CD4-positive, alpha-beta memory T cell (primary cell): ENCODE measurements at regions not wholly inside any gene's neighbourhood (a gene's known extent, or its start where the extent isn't known, plus 50 kb on each side); places are given as distances from the start of the nearest gene placed in this dataset.

Experiments used
- CTCF ChIA-PET: fragments of 350-600 bp; sonication (Branson Sonifier 250); formaldehyde crosslinking; loops from one replicate; lab custom pipeline; 2021; ENCODE audit warnings: inconsistent platforms; ENCODE audit not compliant: partially characterized antibody; lab: Charles Lee
- POLR2A ChIA-PET: fragments of 350-600 bp; sonication (Branson Sonifier 250); formaldehyde crosslinking; loops from one replicate; lab custom pipeline; 2021; ENCODE audit not compliant: partially characterized antibody; lab: Charles Lee
- DNase-seq, 5 donors: peaks; one replicate each; pipeline versions ENCODE4 v3.0.0 to v3.0.0-alpha.2; 2020 to 2022; ENCODE audit warnings: mixed read lengths in 1 of 5
- H3K27ac ChIP-seq: one replicate; pipeline ENCODE4 v1.7.0; 2013; ENCODE audit warnings: low read depth, low read length
- H3K27me3 ChIP-seq: 2 replicates; pipeline ENCODE4 v1.7.0; 2013; ENCODE audit warnings: mild to moderate bottlenecking, low read length, moderate library complexity; ENCODE audit not compliant: insufficient read depth
- H3K36me3 ChIP-seq: 2 replicates; pipeline ENCODE4 v1.7.0; 2013; ENCODE audit warnings: mild to moderate bottlenecking, low read length, moderate library complexity; ENCODE audit not compliant: insufficient read depth
- H3K4me1 ChIP-seq: 2 replicates; pipeline ENCODE4 v1.7.0; 2013; ENCODE audit warnings: mild to moderate bottlenecking, low read length, moderate library complexity; ENCODE audit not compliant: insufficient read depth
- H3K4me3 ChIP-seq, 2 donors: one replicate each; pipeline ENCODE4 v1.7.0; 2013; ENCODE audit warnings: low read length in 2 of 2, mild to moderate bottlenecking in 1 of 2
- H3K9me3 ChIP-seq, 2 donors: one replicate each; pipeline ENCODE4 v1.7.0; 2013; ENCODE audit warnings: low read length in 2 of 2, control low read depth in 1 of 2; ENCODE audit not compliant: control insufficient read depth in 1 of 2
- H3K27ac Mint-ChIP-seq, 7 donors: one replicate each; pipeline ENCODE4 v1.8.0; 2020 to 2021; ENCODE audit warnings: mixed read lengths in 7 of 7, mild to moderate bottlenecking in 6 of 7, inconsistent platforms in 3 of 7, moderate library complexity in 3 of 7
- H3K27me3 Mint-ChIP-seq, 2 donors: one replicate each; pipeline ENCODE4 v1.8.0; 2020 to 2021; ENCODE audit warnings: mixed read lengths in 2 of 2
- H3K36me3 Mint-ChIP-seq, 2 donors: one replicate each; pipeline ENCODE4 v1.8.0; 2020 to 2021; ENCODE audit warnings: mixed read lengths in 2 of 2, inconsistent platforms in 1 of 2, mild to moderate bottlenecking in 1 of 2
- H3K4me1 Mint-ChIP-seq, 4 donors: one replicate each; pipeline ENCODE4 v1.8.0; 2020 to 2021; ENCODE audit warnings: mixed read lengths in 4 of 4, mild to moderate bottlenecking in 1 of 4
- H3K4me3 Mint-ChIP-seq, 8 donors: one replicate each; pipeline ENCODE4 v1.8.0; 2020 to 2021; ENCODE audit warnings: mixed read lengths in 8 of 8, mild to moderate bottlenecking in 7 of 8, moderate library complexity in 6 of 8, inconsistent platforms in 3 of 8
- H3K9me3 Mint-ChIP-seq, 8 donors: one replicate each; pipeline ENCODE4 v1.8.0; 2020 to 2021; ENCODE audit warnings: mixed read lengths in 8 of 8, mild to moderate bottlenecking in 5 of 8, inconsistent platforms in 3 of 8, moderate library complexity in 1 of 8
- intact Hi-C: fragments of 100-400 bp; cut with micrococcal nuclease; formaldehyde crosslinking; loops from one replicate; pipeline ENCODE4 v1.15.1; 2023

GRCh38 chr6:113423956-113424355 is 433.2 kb upstream of the MARCKS start:
- no peaks in the 10 kb centered on the region for H3K36me3 Mint-ChIP-seq
- intact Hi-C loops: no loop called here
- no peaks in the 10 kb centered on the region for H3K4me1 Mint-ChIP-seq
- Histone ChIP-seq H3K27ac (no peak overlapping the region), H3K4me1 (no peaks in the 10 kb centered on the region), H3K9me3 (no peaks in the 10 kb centered on the region), H3K27me3 (no peaks in the 10 kb centered on the region), H3K4me3 (no peak overlapping the region), H3K36me3 (no peaks in the 10 kb centered on the region)
- POLR2A ChIA-PET: no interaction called here
- no peak overlapping the region for H3K27ac Mint-ChIP-seq
- H3K9me3 Mint-ChIP-seq: peaks cover 0 to 4% (median 0%) of the 10 kb centered on the region in 8 donors
- peaks cover 0 to 2% of the 10 kb centered on the region in 2 donors for H3K27me3 Mint-ChIP-seq
- no peak for DNase-seq
- CTCF ChIA-PET: no interaction called here
- H3K4me3 Mint-ChIP-seq: no peak overlapping the region

- Mint-ChIP-seq H3K27me3 (peaks cover 0 to 2% of the 10 kb centered on the region in 2 donors), H3K4me3 (no peak overlapping the region), H3K4me1 (no peaks in the 10 kb centered on the region), H3K27ac (no peak overlapping the region), H3K36me3 (no peaks in the 10 kb centered on the region), H3K9me3 (peaks cover 0 to 4% (median under 1%) of the 10 kb centered on the region in 8 donors)
- Histone ChIP-seq H3K27me3 (no peaks in the 10 kb centered on the region), H3K4me3 (no peak overlapping the region), H3K36me3 (no peaks in the 10 kb centered on the region), H3K9me3 (no peaks in the 10 kb centered on the region), H3K4me1 (no peaks in the 10 kb centered on the region), H3K27ac (no peak overlapping the region)
- intact Hi-C loops: no loop called here
- ChIA-PET CTCF (no interaction called here), POLR2A (no interaction called here)
- DNase-seq: no peak
These were observed 431.0 kb upstream of the MARCKS start for GRCh38 chr6:113425977-113426660.

GRCh38 chr6:113427617-113428016 is 429.5 kb upstream of the MARCKS start:
- H3K4me1 ChIP-seq: no peaks in the 10 kb centered on the region
- H3K9me3 Mint-ChIP-seq: peaks cover 0 to 4% (median under 1%) of the 10 kb centered on the region in 8 donors
- no peak overlapping the region for H3K27ac ChIP-seq
- ChIA-PET POLR2A (no interaction called here), CTCF (no interaction called here)
- no peaks in the 10 kb centered on the region for H3K36me3 Mint-ChIP-seq
- H3K27ac Mint-ChIP-seq: no peak overlapping the region
- no peaks in the 10 kb centered on the region for H3K27me3 ChIP-seq
- no peaks in the 10 kb centered on the region for H3K36me3 ChIP-seq
- H3K9me3 ChIP-seq: no peaks in the 10 kb centered on the region
- H3K4me1 Mint-ChIP-seq: no peaks in the 10 kb centered on the region
- no peak for DNase-seq
- no peak overlapping the region for H3K4me3 Mint-ChIP-seq
- no peak overlapping the region for H3K4me3 ChIP-seq
- H3K27me3 Mint-ChIP-seq: peaks cover 0 to 2% of the 10 kb centered on the region in 2 donors
- intact Hi-C loops: no loop called here

- H3K36me3 Mint-ChIP-seq: no peaks in the 10 kb centered on the region
- no peak overlapping the region for H3K27ac Mint-ChIP-seq
- CTCF ChIA-PET: no interaction called here
- no peaks in the 10 kb centered on the region for H3K9me3 ChIP-seq
- H3K27me3 Mint-ChIP-seq: peaks cover 0 to 2% of the 10 kb centered on the region in 2 donors
- H3K4me1 ChIP-seq: no peaks in the 10 kb centered on the region
- no peak overlapping the region for H3K4me3 Mint-ChIP-seq
- POLR2A ChIA-PET: no interaction called here
- H3K27ac ChIP-seq: no peak overlapping the region
- H3K36me3 ChIP-seq: no peaks in the 10 kb centered on the region
- H3K4me1 Mint-ChIP-seq: no peaks in the 10 kb centered on the region
- H3K27me3 ChIP-seq: no peaks in the 10 kb centered on the region
- H3K4me3 ChIP-seq: no peak overlapping the region
- H3K9me3 Mint-ChIP-seq: peaks cover 0 to 4% (median under 1%) of the 10 kb centered on the region in 8 donors
- no peak for DNase-seq
- intact Hi-C loops: no loop called here
These were observed 428.4 kb upstream of the MARCKS start for GRCh38 chr6:113428702-113429101.

- H3K4me1 ChIP-seq: no peaks in the 10 kb centered on the region
- ChIA-PET CTCF (no interaction called here), POLR2A (no interaction called here)
- Mint-ChIP-seq H3K9me3 (peaks cover 0 to 2% (median 0%) of the 10 kb centered on the region in 8 donors), H3K27ac (no peak overlapping the region), H3K4me1 (no peaks in the 10 kb centered on the region), H3K27me3 (peaks cover 0 to 1% of the 10 kb centered on the region in 2 donors), H3K4me3 (no peak overlapping the region), H3K36me3 (no peaks in the 10 kb centered on the region)
- no peaks in the 10 kb centered on the region for H3K27me3 ChIP-seq
- H3K4me3 ChIP-seq: no peak overlapping the region
- H3K9me3 ChIP-seq: no peaks in the 10 kb centered on the region
- intact Hi-C loops: no loop called here
- no peaks in the 10 kb centered on the region for H3K36me3 ChIP-seq
- H3K27ac ChIP-seq: no peak overlapping the region
- DNase-seq: no peak
These were observed 424.4 kb upstream of the MARCKS start for GRCh38 chr6:113432521-113433334.

GRCh38 chr6:113433335-113433991 is 423.7 kb upstream of the MARCKS start:
- Histone ChIP-seq H3K27ac (no peak overlapping the region), H3K27me3 (no peaks in the 10 kb centered on the region), H3K4me3 (no peak overlapping the region), H3K36me3 (no peaks in the 10 kb centered on the region), H3K4me1 (no peaks in the 10 kb centered on the region), H3K9me3 (no peaks in the 10 kb centered on the region)
- Mint-ChIP-seq H3K36me3 (no peaks in the 10 kb centered on the region), H3K27ac (no peak overlapping the region), H3K4me3 (no peak overlapping the region), H3K9me3 (peaks cover 0 to 2% (median 0%) of the 10 kb centered on the region in 8 donors), H3K4me1 (no peaks in the 10 kb centered on the region), H3K27me3 (no peaks in the 10 kb centered on the region)
- intact Hi-C loops: no loop called here
- CTCF ChIA-PET: no interaction called here
- DNase-seq: no peak
- POLR2A ChIA-PET: no interaction called here

- DNase-seq: no peak
- H3K4me1 Mint-ChIP-seq: no peaks in the 10 kb centered on the region
- no peaks in the 10 kb centered on the region for H3K36me3 Mint-ChIP-seq
- H3K36me3 ChIP-seq: no peaks in the 10 kb centered on the region
- H3K27ac Mint-ChIP-seq: no peak overlapping the region
- no peaks in the 10 kb centered on the region for H3K27me3 ChIP-seq
- CTCF ChIA-PET: no interaction called here
- H3K4me1 ChIP-seq: no peaks in the 10 kb centered on the region
- H3K4me3 Mint-ChIP-seq: no peak overlapping the region
- H3K27me3 Mint-ChIP-seq: no peaks in the 10 kb centered on the region
- no peak overlapping the region for H3K4me3 ChIP-seq
- POLR2A ChIA-PET: no interaction called here
- no peaks in the 10 kb centered on the region for H3K9me3 ChIP-seq
- H3K9me3 Mint-ChIP-seq: peaks cover 0 to 2% (median 0%) of the 10 kb centered on the region in 8 donors
- intact Hi-C loops: no loop called here
- H3K27ac ChIP-seq: no peak overlapping the region
These were observed 422.5 kb upstream of the MARCKS start for GRCh38 chr6:113434641-113435040.
